Mesenchymal stem cell (in vitro differentiated cells and primary cell): ENCODE measurements at regions not wholly inside any gene's neighbourhood (a gene's known extent, or its start where the extent isn't known, plus 50 kb on each side); places are given as distances from the start of the nearest gene placed in this dataset.

Experiments used
- DNase-seq: peaks from one replicate; pipeline ENCODE4 v3.0.0-alpha.2; 2013
- H2AFZ ChIP-seq: one replicate; pipeline ENCODE4 v1.6.1; 2013; ENCODE audit warnings: low read depth, mild to moderate bottlenecking, control low read depth, inconsistent platforms, low read length, moderate library complexity
- H2AK5ac ChIP-seq: 2 replicates; pipeline ENCODE4 v1.6.1; 2013; ENCODE audit warnings: low read length, moderate library complexity, mild to moderate bottlenecking, inconsistent platforms; ENCODE audit not compliant: severe bottlenecking
- H2BK120ac ChIP-seq: one replicate; pipeline ENCODE4 v1.6.1; 2013; ENCODE audit warnings: low read depth, mild to moderate bottlenecking, inconsistent platforms, low read length, moderate library complexity
- H2BK12ac ChIP-seq, 2 experiments: one replicate each; pipeline ENCODE4 v1.6.1; 2013; ENCODE audit warnings: inconsistent platforms in 2 of 2, low read length in 2 of 2, mild to moderate bottlenecking in 2 of 2, moderate library complexity in 2 of 2, control low read depth in 1 of 2
- H2BK15ac ChIP-seq: one replicate; pipeline ENCODE4 v1.6.1; 2013; ENCODE audit warnings: mild to moderate bottlenecking, low read depth, inconsistent platforms; ENCODE audit not compliant: poor library complexity, severe bottlenecking
- H2BK5ac ChIP-seq: 2 replicates; pipeline ENCODE4 v1.6.1; 2013; ENCODE audit warnings: low read depth, mild to moderate bottlenecking, low read length, control low read depth, inconsistent platforms; ENCODE audit not compliant: poor library complexity, severe bottlenecking
- H3K14ac ChIP-seq, 2 experiments: one replicate each; pipeline ENCODE4 v1.6.1; 2013; ENCODE audit warnings: inconsistent platforms in 2 of 2, low read length in 2 of 2, control low read depth in 1 of 2, mild to moderate bottlenecking in 1 of 2, moderate library complexity in 1 of 2
- H3K18ac ChIP-seq, 2 experiments: one replicate each; pipeline ENCODE4 v1.6.1; 2013; ENCODE audit warnings: inconsistent platforms in 2 of 2, low read length in 2 of 2, control low read depth in 1 of 2, low read depth in 1 of 2, mild to moderate bottlenecking in 1 of 2
- H3K23ac ChIP-seq, 2 experiments: one replicate each; pipeline ENCODE4 v1.6.1; 2013; ENCODE audit warnings: inconsistent platforms in 2 of 2, low read length in 2 of 2, mild to moderate bottlenecking in 2 of 2, moderate library complexity in 2 of 2, control low read depth in 1 of 2
- H3K27ac ChIP-seq: 2 replicates; pipeline ENCODE4 v1.5.1; 2013; ENCODE audit warnings: mild to moderate bottlenecking, moderate library complexity, low read length, control low read depth, inconsistent platforms; ENCODE audit not compliant: poor library complexity, severe bottlenecking
- H3K27me3 ChIP-seq, 2 experiments: 2 replicates each; pipeline versions ENCODE4 v1.6.1 to v1.7.0; 2013; ENCODE audit warnings: low read length in 2 of 2, mild to moderate bottlenecking in 2 of 2, moderate library complexity in 2 of 2, control low read depth in 1 of 2, inconsistent platforms in 1 of 2; ENCODE audit not compliant: control insufficient read depth in 1 of 2, insufficient read depth in 1 of 2
- H3K36me3 ChIP-seq, 2 experiments: 2 replicates each; pipeline versions ENCODE4 v1.6.1 to v1.7.0; 2013; ENCODE audit warnings: low read length in 2 of 2, control low read depth in 1 of 2, inconsistent platforms in 1 of 2, low read depth in 1 of 2, mild to moderate bottlenecking in 1 of 2; ENCODE audit not compliant: insufficient read depth in 2 of 2, control insufficient read depth in 1 of 2
- H3K4ac ChIP-seq, 2 experiments: one replicate each; pipeline ENCODE4 v1.6.1; 2013; ENCODE audit warnings: inconsistent platforms in 2 of 2, low read length in 2 of 2, mild to moderate bottlenecking in 2 of 2, moderate library complexity in 2 of 2, control low read depth in 1 of 2, low read depth in 1 of 2
- H3K4me1 ChIP-seq: 2 replicates; pipeline ENCODE4 v1.6.1; 2013; ENCODE audit warnings: low read depth, low read length, control low read depth; ENCODE audit not compliant: control insufficient read depth, insufficient read depth
- H3K4me2 ChIP-seq: 2 replicates; pipeline ENCODE4 v1.6.1; 2013; ENCODE audit warnings: low read length, mild to moderate bottlenecking, inconsistent platforms; ENCODE audit not compliant: poor library complexity, severe bottlenecking
- H3K4me3 ChIP-seq, 2 experiments: 2 replicates each; pipeline versions ENCODE4 v1.5.1 to v1.7.0; 2013; ENCODE audit warnings: low read length in 2 of 2, mild to moderate bottlenecking in 2 of 2, control low read depth in 1 of 2, low read depth in 1 of 2; ENCODE audit not compliant: insufficient read depth in 1 of 2
- H3K79me1 ChIP-seq: replicated peaks from 2 replicates; pipeline ENCODE4 v1.6.1; 2013; ENCODE audit warnings: mild to moderate bottlenecking, control low read depth, low read length, inconsistent platforms; ENCODE audit not compliant: poor library complexity, severe bottlenecking
- H3K9ac ChIP-seq: 2 replicates; pipeline ENCODE4 v1.7.0; 2013; ENCODE audit warnings: mild to moderate bottlenecking, low read length, moderate library complexity
- H3K9me3 ChIP-seq: 2 replicates; pipeline ENCODE4 v1.7.0; 2013; ENCODE audit warnings: mild to moderate bottlenecking, low read length; ENCODE audit not compliant: control insufficient read depth
- H4K8ac ChIP-seq: one replicate; pipeline ENCODE4 v1.6.1; 2013; ENCODE audit warnings: inconsistent platforms, mild to moderate bottlenecking, low read length, moderate library complexity
- H4K91ac ChIP-seq: one replicate; pipeline ENCODE4 v1.6.1; 2013; ENCODE audit warnings: mild to moderate bottlenecking, low read length, inconsistent platforms
- WGBS: methylation state at CpG from one replicate; pipeline ENCODE4 v1.1.7; 2013; ENCODE audit warnings: mixed read lengths; 5-methylcytosine and 5-hydroxymethylcytosine counted together

DNA sequence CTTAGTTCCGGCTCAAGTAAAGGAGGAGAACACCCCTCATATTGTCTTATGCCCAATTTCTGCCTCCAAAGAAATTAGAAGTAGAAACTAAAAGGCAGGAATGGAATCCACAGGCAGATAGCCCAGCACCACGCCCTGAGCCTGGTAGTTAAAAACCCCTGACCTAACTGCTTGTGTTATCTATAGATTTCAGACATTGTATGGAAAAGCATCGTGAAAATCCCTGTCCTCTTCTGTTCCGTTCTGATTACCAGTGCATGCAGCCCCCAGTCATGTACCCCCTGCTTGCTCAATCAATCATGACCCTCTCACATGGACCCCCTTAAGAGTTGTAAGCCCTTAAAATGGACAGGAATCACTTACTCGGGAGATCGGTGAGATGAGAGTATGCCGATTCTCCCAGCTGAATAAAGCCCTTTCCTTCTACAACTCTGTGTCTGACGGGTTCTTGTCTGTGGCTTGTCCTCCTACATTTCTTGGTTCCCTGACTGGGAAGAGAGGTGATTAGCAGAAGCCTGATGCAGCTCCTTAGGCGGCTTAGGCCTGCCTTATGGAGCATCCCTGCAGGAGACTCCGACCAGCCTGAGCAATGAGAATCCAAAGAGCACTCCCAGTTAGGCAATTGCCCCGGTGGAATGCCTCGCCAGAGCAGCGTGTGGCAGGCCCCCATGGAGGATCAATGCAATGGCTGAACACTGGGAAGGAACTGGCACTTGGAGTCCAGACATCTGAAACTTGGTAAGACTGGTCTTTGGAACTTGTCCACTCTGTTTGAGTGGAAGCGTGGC lies 362.6 kb upstream of the TCF4 start:
- Histone ChIP-seq H3K4ac (no peak overlapping the region), H2BK120ac (no peak overlapping the region), H2BK15ac (no peak overlapping the region), H2AK5ac (no peak overlapping the region), H3K4me2 (no peak overlapping the region), H3K9me3 (peaks cover 5% of the 10 kb centered on the region), H3K36me3 (no peaks in the 10 kb centered on the region), H3K27me3 (no peaks in the 10 kb centered on the region), H3K18ac (no peak overlapping the region), H3K23ac (no peak overlapping the region), H3K14ac (no peak overlapping the region), H3K9ac (no peak overlapping the region), H4K8ac (no peak overlapping the region), H4K91ac (no peak overlapping the region), H2AFZ (no peak overlapping the region), H3K27ac (no peak overlapping the region), H3K4me3 (no peak overlapping the region), H2BK12ac (no peak overlapping the region), H3K4me1 (no peaks in the 10 kb centered on the region), H2BK5ac (no peak overlapping the region), H3K79me1 (no peaks in the 10 kb centered on the region)
- WGBS, result 90% methylated on average over 13 of the region's 14 CpGs
- DNase-seq, result no peak

DNA sequence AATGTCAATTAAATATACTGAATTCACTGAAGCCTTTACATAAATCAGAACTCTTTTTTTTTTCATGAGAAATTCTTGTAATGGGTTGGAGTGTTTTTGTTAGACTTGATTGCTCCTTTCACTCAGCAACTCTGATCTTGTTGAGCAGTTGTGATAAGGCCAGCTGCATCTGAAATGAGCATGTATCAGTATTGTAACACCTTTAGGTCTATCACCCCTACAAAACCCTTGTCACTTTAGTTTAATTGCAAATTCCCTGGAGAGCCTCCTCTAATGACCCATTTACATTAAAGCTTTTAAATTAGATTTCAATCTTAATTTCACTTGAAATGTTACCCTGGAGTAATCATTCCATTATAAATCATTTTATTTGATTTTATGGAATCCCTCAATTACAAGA lies 346.8 kb upstream of the TCF4 start:
- H3K23ac ChIP-seq, result no peak overlapping the region
- no peak overlapping the region for H3K9ac ChIP-seq
- H3K18ac ChIP-seq, result no peak overlapping the region
- no peak overlapping the region for H4K8ac ChIP-seq
- H2AK5ac ChIP-seq, result no peak overlapping the region
- H3K36me3 ChIP-seq, result no peaks in the 10 kb centered on the region
- H3K27ac ChIP-seq, result no peak overlapping the region
- no peaks in the 10 kb centered on the region for H3K79me1 ChIP-seq
- no peak overlapping the region for H3K4me2 ChIP-seq
- H3K27me3 ChIP-seq, result no peaks in the 10 kb centered on the region
- H2AFZ ChIP-seq, result no peak overlapping the region
- no peak overlapping the region for H2BK15ac ChIP-seq
- no peak overlapping the region for H3K14ac ChIP-seq
- no peak overlapping the region for H2BK5ac ChIP-seq
- no peak overlapping the region for H2BK12ac ChIP-seq
- no peak overlapping the region for H2BK120ac ChIP-seq
- no peak overlapping the region for H3K4me3 ChIP-seq
- H3K4ac ChIP-seq, result no peak overlapping the region
- DNase-seq, result no peak
- H3K9me3 ChIP-seq, result peaks cover 38% of the 10 kb centered on the region
- H3K4me1 ChIP-seq, result no peaks in the 10 kb centered on the region
- H4K91ac ChIP-seq, result no peak overlapping the region

DNA sequence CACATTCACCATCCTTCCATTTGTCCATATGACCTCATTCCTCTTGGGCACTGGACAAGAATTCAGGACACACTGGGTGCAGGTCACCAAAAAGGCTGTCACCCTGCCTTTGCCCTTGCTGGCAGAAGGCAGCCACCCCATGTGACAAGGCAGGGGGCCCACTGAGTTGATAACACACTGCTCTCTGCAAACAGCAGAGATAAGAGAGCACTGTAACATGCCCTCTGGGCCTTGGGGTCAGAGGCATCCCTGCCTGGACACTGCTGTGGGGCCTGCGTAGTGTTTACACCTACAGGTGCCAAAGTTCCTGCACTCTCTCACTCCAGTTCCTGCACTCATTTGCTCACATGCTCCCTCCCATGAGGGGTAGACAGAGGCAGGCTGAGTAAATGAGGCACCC lies 344.7 kb upstream of the TCF4 start:
- no peak overlapping the region for H3K23ac ChIP-seq
- no peak overlapping the region for H2BK12ac ChIP-seq
- H3K4ac ChIP-seq, result no peak overlapping the region
- H2AFZ ChIP-seq, result no peak overlapping the region
- DNase-seq, result no peak
- no peak overlapping the region for H3K14ac ChIP-seq
- H2BK120ac ChIP-seq, result no peak overlapping the region
- H3K4me1 ChIP-seq, result no peaks in the 10 kb centered on the region
- WGBS, result 30% methylated on average over 1 of the region's 1 CpG
- H2AK5ac ChIP-seq, result no peak overlapping the region
- no peak overlapping the region for H4K91ac ChIP-seq
- H3K4me2 ChIP-seq, result no peak overlapping the region
- H4K8ac ChIP-seq, result no peak overlapping the region
- no peak overlapping the region for H2BK15ac ChIP-seq
- no peak overlapping the region for H3K4me3 ChIP-seq
- H3K9ac ChIP-seq, result no peak overlapping the region
- H3K9me3 ChIP-seq, result peaks cover 30% of the 10 kb centered on the region
- H3K27ac ChIP-seq, result no peak overlapping the region
- no peaks in the 10 kb centered on the region for H3K27me3 ChIP-seq
- H3K79me1 ChIP-seq, result no peaks in the 10 kb centered on the region
- no peaks in the 10 kb centered on the region for H3K36me3 ChIP-seq
- H2BK5ac ChIP-seq, result no peak overlapping the region
- H3K18ac ChIP-seq, result peak overlapping the region in 1 of 2 experiments; percentile 21

DNA sequence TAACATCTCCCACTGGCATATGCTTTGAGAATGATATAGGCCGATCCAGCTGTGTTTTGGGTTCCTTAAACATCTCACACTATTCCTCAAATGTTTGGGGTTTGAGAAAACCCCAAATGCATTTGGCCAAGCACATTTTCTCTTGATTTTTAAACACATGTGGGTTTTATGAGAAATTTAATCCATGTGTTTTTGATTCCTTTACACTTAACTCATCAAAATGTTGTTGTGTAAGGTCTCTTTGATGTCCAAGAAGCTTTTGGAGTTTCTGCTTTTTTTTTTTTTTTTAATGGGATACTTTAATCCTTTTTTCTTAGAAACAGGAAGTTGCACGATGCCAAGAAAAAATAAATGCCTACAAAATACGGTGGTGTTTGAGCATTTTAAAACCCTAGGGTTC lies 339.8 kb upstream of the TCF4 start:
- H2BK5ac ChIP-seq, result no peak overlapping the region
- no peak overlapping the region for H3K27ac ChIP-seq
- no peaks in the 10 kb centered on the region for H3K79me1 ChIP-seq
- no peak overlapping the region for H3K23ac ChIP-seq
- no peaks in the 10 kb centered on the region for H3K36me3 ChIP-seq
- H3K4me2 ChIP-seq, result no peak overlapping the region
- H2BK15ac ChIP-seq, result no peak overlapping the region
- no peak overlapping the region for H2AK5ac ChIP-seq
- no peak overlapping the region for H4K8ac ChIP-seq
- H3K4ac ChIP-seq, result no peak overlapping the region
- no peaks in the 10 kb centered on the region for H3K4me1 ChIP-seq
- H3K9me3 ChIP-seq, result peaks cover 7% of the 10 kb centered on the region
- no peak overlapping the region for H3K18ac ChIP-seq
- DNase-seq, result no peak
- H4K91ac ChIP-seq, result no peak overlapping the region
- H2AFZ ChIP-seq, result no peak overlapping the region
- no peak overlapping the region for H2BK12ac ChIP-seq
- no peaks in the 10 kb centered on the region for H3K27me3 ChIP-seq
- WGBS, result 87% methylated on average over 3 of the region's 3 CpGs
- no peak overlapping the region for H2BK120ac ChIP-seq
- H3K9ac ChIP-seq, result peak overlapping the region; percentile 56
- no peak overlapping the region for H3K4me3 ChIP-seq
- H3K14ac ChIP-seq, result no peak overlapping the region
